Mucosa of stomach (tissue), 1 donor: ENCODE measurements at regions not wholly inside any gene's neighbourhood (a gene's known extent, or its start where the extent isn't known, plus 50 kb on each side); places are given as distances from the start of the nearest gene placed in this dataset.
"Not testable (repeated sequence)": the region's sequence is repeated elsewhere in the genome, so short reads cannot be mapped to it uniquely, and the experiment has no call there.

Experiments used
- H3K27me3 ChIP-seq: one replicate; pipeline ENCODE4 v1.7.0; 2013; ENCODE audit warnings: mild to moderate bottlenecking, low read length; ENCODE audit not compliant: control insufficient read depth, insufficient read depth
- H3K36me3 ChIP-seq: one replicate; pipeline ENCODE4 v1.7.0; 2013; ENCODE audit warnings: low read length; ENCODE audit not compliant: control insufficient read depth, insufficient read depth
- H3K4me1 ChIP-seq: one replicate; pipeline ENCODE4 v1.7.0; 2013; ENCODE audit warnings: mild to moderate bottlenecking, low read length; ENCODE audit not compliant: control insufficient read depth, insufficient read depth
- H3K4me3 ChIP-seq: one replicate; pipeline ENCODE4 v1.7.0; 2013; ENCODE audit warnings: low read length
- H3K9ac ChIP-seq: one replicate; pipeline ENCODE4 v1.7.0; 2013; ENCODE audit warnings: mild to moderate bottlenecking, low read length, moderate library complexity
- H3K9me3 ChIP-seq: one replicate; pipeline ENCODE4 v1.7.0; 2013; ENCODE audit warnings: mild to moderate bottlenecking, low read length, moderate library complexity; ENCODE audit not compliant: control insufficient read depth
- donor health status: Pancreatic carcinoma.

GRCh38 chr2:122031544-122032263 is 276.3 kb downstream of the TSN start:
- Histone ChIP-seq H3K27me3 (no peaks in the 10 kb centered on the region), H3K4me3 (no peak overlapping the region), H3K9me3 (no peaks in the 10 kb centered on the region), H3K36me3 (no peaks in the 10 kb centered on the region), H3K4me1 (no peaks in the 10 kb centered on the region), H3K9ac (no peak overlapping the region)

GRCh38 chr2:122032264-122032645 is 276.8 kb downstream of the TSN start:
- H3K9me3 ChIP-seq = no peaks in the 10 kb centered on the region
- no peak overlapping the region for H3K4me3 ChIP-seq
- H3K27me3 ChIP-seq = no peaks in the 10 kb centered on the region
- H3K36me3 ChIP-seq = no peaks in the 10 kb centered on the region
- no peak overlapping the region for H3K9ac ChIP-seq
- H3K4me1 ChIP-seq = no peaks in the 10 kb centered on the region

- Histone ChIP-seq H3K27me3 (no peaks in the 10 kb centered on the region), H3K9me3 (no peaks in the 10 kb centered on the region), H3K9ac (no peak overlapping the region), H3K4me3 (no peak overlapping the region), H3K4me1 (no peaks in the 10 kb centered on the region), H3K36me3 (no peaks in the 10 kb centered on the region)
These were observed 278.3 kb downstream of the TSN start for GRCh38 chr2:122033778-122034177.

GRCh38 chr2:122034344-122034743 is 278.9 kb downstream of the TSN start:
- H3K36me3 ChIP-seq = no peaks in the 10 kb centered on the region
- H3K4me3 ChIP-seq = no peak overlapping the region
- H3K4me1 ChIP-seq = no peaks in the 10 kb centered on the region
- H3K9ac ChIP-seq = no peak overlapping the region
- no peaks in the 10 kb centered on the region for H3K27me3 ChIP-seq
- H3K9me3 ChIP-seq = no peaks in the 10 kb centered on the region

- Histone ChIP-seq H3K27me3 (no peaks in the 10 kb centered on the region), H3K9me3 (no peaks in the 10 kb centered on the region), H3K4me1 (no peaks in the 10 kb centered on the region), H3K36me3 (no peaks in the 10 kb centered on the region), H3K9ac (no peak overlapping the region), H3K4me3 (no peak overlapping the region)
These were observed 279.3 kb downstream of the TSN start for GRCh38 chr2:122034777-122035176.

GRCh38 chr2:122038816-122039215 is 283.4 kb downstream of the TSN start:
- not testable (repeated sequence) for H3K9ac ChIP-seq, H3K27me3 ChIP-seq, H3K36me3 ChIP-seq, H3K4me1 ChIP-seq, H3K9me3 ChIP-seq, H3K4me3 ChIP-seq

- H3K36me3 ChIP-seq = no peaks in the 10 kb centered on the region
- H3K9me3 ChIP-seq = no peaks in the 10 kb centered on the region
- H3K4me1 ChIP-seq = no peaks in the 10 kb centered on the region
- H3K27me3 ChIP-seq = no peaks in the 10 kb centered on the region
- no peak overlapping the region for H3K9ac ChIP-seq
- no peak overlapping the region for H3K4me3 ChIP-seq
These were observed 286.0 kb downstream of the TSN start for GRCh38 chr2:122041455-122041854.

GRCh38 chr2:122051659-122052058 is 296.2 kb downstream of the TSN start:
- H3K27me3 ChIP-seq, H3K4me3 ChIP-seq, H3K9me3 ChIP-seq, H3K9ac ChIP-seq, H3K4me1 ChIP-seq, H3K36me3 ChIP-seq: not testable (repeated sequence)

- Histone ChIP-seq H3K4me1 (no peaks in the 10 kb centered on the region), H3K27me3 (no peaks in the 10 kb centered on the region), H3K36me3 (no peaks in the 10 kb centered on the region), H3K9ac (no peak overlapping the region), H3K4me3 (no peak overlapping the region), H3K9me3 (no peaks in the 10 kb centered on the region)
These were observed 300.1 kb downstream of the TSN start for GRCh38 chr2:122055521-122055931.

GRCh38 chr2:122056853-122057252 is 301.4 kb downstream of the TSN start:
- Histone ChIP-seq H3K4me1 (no peaks in the 10 kb centered on the region), H3K27me3 (no peaks in the 10 kb centered on the region), H3K36me3 (no peaks in the 10 kb centered on the region), H3K9ac (no peak overlapping the region), H3K4me3 (no peak overlapping the region), H3K9me3 (no peaks in the 10 kb centered on the region)

GRCh38 chr2:122061206-122061605 is 305.8 kb downstream of the TSN start:
- Histone ChIP-seq H3K4me3 (no peak overlapping the region), H3K9ac (no peak overlapping the region), H3K36me3 (no peaks in the 10 kb centered on the region), H3K27me3 (no peaks in the 10 kb centered on the region), H3K9me3 (no peaks in the 10 kb centered on the region), H3K4me1 (no peaks in the 10 kb centered on the region)

GRCh38 chr2:122061831-122062230 is 306.4 kb downstream of the TSN start:
- no peaks in the 10 kb centered on the region for H3K36me3 ChIP-seq

GRCh38 chr2:122062506-122062905 is 307.1 kb downstream of the TSN start:
- Histone ChIP-seq H3K9ac (no peak overlapping the region), H3K4me3 (no peak overlapping the region), H3K36me3 (no peaks in the 10 kb centered on the region), H3K27me3 (no peaks in the 10 kb centered on the region), H3K9me3 (no peaks in the 10 kb centered on the region), H3K4me1 (no peaks in the 10 kb centered on the region)

More at GRCh38 chr2:122061831-122062230, 306.4 kb downstream of the TSN start:
- Histone ChIP-seq H3K9me3 (no peaks in the 10 kb centered on the region), H3K9ac (no peak overlapping the region), H3K4me1 (no peaks in the 10 kb centered on the region), H3K27me3 (no peaks in the 10 kb centered on the region), H3K4me3 (no peak overlapping the region)
